GM20431 (cell line): ENCODE measurements at regions not wholly inside any gene's neighbourhood (a gene's known extent, or its start where the extent isn't known, plus 50 kb on each side); places are given as distances from the start of the nearest gene placed in this dataset.
"Not testable (repeated sequence)": the region's sequence is repeated elsewhere in the genome, so short reads cannot be mapped to it uniquely, and the experiment has no call there.

Experiments used
- in situ Hi-C: fragments of 300-500 bp; cut with MseI, MboI; formaldehyde crosslinking; loops from one replicate; pipeline ENCODE4 v1.15.0; 2020; ENCODE audit warnings: low sequenced_read_pairs; ENCODE audit not compliant: unreplicated experiment

- in situ Hi-C loops, result no loop called here
These were observed 657.3 kb downstream of the TYW1 start for GRCh38 chr7:67653856-67654454.

GRCh38 chr7:67654642-67655041 lies 658.0 kb downstream of the TYW1 start:
- in situ Hi-C loops, result no loop called here

- in situ Hi-C loops, result no loop called here
These were observed 658.5 kb downstream of the TYW1 start for GRCh38 chr7:67655168-67655567.

- in situ Hi-C loops, result no loop called here
These were observed 662.5 kb downstream of the TYW1 start for GRCh38 chr7:67659091-67659490.

- in situ Hi-C loops, result no loop called here
These were observed 666.2 kb downstream of the TYW1 start for GRCh38 chr7:67662804-67663203.

- in situ Hi-C loops, result no loop called here
These were observed 667.0 kb downstream of the TYW1 start for GRCh38 chr7:67663644-67664043.

- in situ Hi-C loops, result not testable (repeated sequence)
These were observed 669.7 kb downstream of the TYW1 start for GRCh38 chr7:67666359-67666758.

GRCh38 chr7:67671006-67671548 lies 674.4 kb downstream of the TYW1 start:
- in situ Hi-C loops, result no loop called here

GRCh38 chr7:67673861-67674260 lies 677.2 kb downstream of the TYW1 start:
- in situ Hi-C loops, result no loop called here

- in situ Hi-C loops, result not testable (repeated sequence)
These were observed 678.2 kb downstream of the TYW1 start for GRCh38 chr7:67674862-67675261.

GRCh38 chr7:67675971-67676370 lies 679.3 kb downstream of the TYW1 start:
- in situ Hi-C loops, result no loop called here

- in situ Hi-C loops, result no loop called here
These were observed 681.8 kb downstream of the TYW1 start for GRCh38 chr7:67678419-67678818.

GRCh38 chr7:67683628-67684027 lies 687.0 kb downstream of the TYW1 start:
- in situ Hi-C loops, result no loop called here

GRCh38 chr7:67690700-67691099 lies 694.1 kb downstream of the TYW1 start:
- in situ Hi-C loops, result no loop called here

- in situ Hi-C loops, result no loop called here
These were observed 695.8 kb downstream of the TYW1 start for GRCh38 chr7:67692425-67692824.

- in situ Hi-C loops, result no loop called here
These were observed 699.5 kb downstream of the TYW1 start for GRCh38 chr7:67696124-67696523.

GRCh38 chr7:67696878-67697277 lies 700.2 kb downstream of the TYW1 start:
- in situ Hi-C loops, result no loop called here

GRCh38 chr7:67698354-67698753 lies 701.7 kb downstream of the TYW1 start:
- in situ Hi-C loops, result no loop called here

GRCh38 chr7:67705850-67706249 lies 709.2 kb downstream of the TYW1 start:
- in situ Hi-C loops, result no loop called here

GRCh38 chr7:67711706-67712105 lies 715.1 kb downstream of the TYW1 start:
- in situ Hi-C loops, result no loop called here

GRCh38 chr7:67713451-67714056 lies 716.9 kb downstream of the TYW1 start:
- in situ Hi-C loops, result no loop called here

- in situ Hi-C loops, result no loop called here
These were observed 720.1 kb downstream of the TYW1 start for GRCh38 chr7:67716729-67717128.
